H9 (cell line): ENCODE measurements at regions not wholly inside any gene's neighbourhood (a gene's known extent, or its start where the extent isn't known, plus 50 kb on each side); places are given as distances from the start of the nearest gene placed in this dataset.

ENCODE experiments used
- DNase-seq: peaks from one replicate; pipeline ENCODE4 v3.0.0-alpha.2; 2017
- H2AFZ ChIP-seq: one replicate; pipeline ENCODE4 v1.6.1; 2013; ENCODE audit warnings: mild to moderate bottlenecking, low read length, control low read depth, moderate library complexity
- H2AK5ac ChIP-seq: 2 replicates; pipeline ENCODE4 v1.6.1; 2013; ENCODE audit warnings: low read length, control low read depth, mixed read lengths; ENCODE audit not compliant: insufficient read length
- H2BK120ac ChIP-seq: one replicate; pipeline ENCODE4 v1.6.1; 2013; ENCODE audit warnings: low read depth, mild to moderate bottlenecking, low read length, control low read depth, inconsistent platforms; ENCODE audit not compliant: poor library complexity, severe bottlenecking
- H2BK12ac ChIP-seq: 2 replicates; pipeline ENCODE4 v1.6.1; 2013; ENCODE audit warnings: low read length, control low read depth, mixed read lengths, low read depth; ENCODE audit not compliant: insufficient read length
- H2BK15ac ChIP-seq: 2 replicates; pipeline ENCODE4 v1.6.1; 2013; ENCODE audit warnings: low read depth, low read length, control low read depth
- H2BK20ac ChIP-seq: one replicate; pipeline ENCODE4 v1.6.1; 2013; ENCODE audit warnings: low read depth, mild to moderate bottlenecking, low read length, control low read depth, inconsistent platforms; ENCODE audit not compliant: poor library complexity, severe bottlenecking
- H2BK5ac ChIP-seq: 2 replicates; pipeline ENCODE4 v1.6.1; 2013; ENCODE audit warnings: low read length, control low read depth, mixed read lengths; ENCODE audit not compliant: insufficient read length
- H3K14ac ChIP-seq: 2 replicates; pipeline ENCODE4 v1.6.1; 2013; ENCODE audit warnings: low read length, control low read depth; ENCODE audit not compliant: insufficient read depth
- H3K18ac ChIP-seq: 2 replicates; pipeline ENCODE4 v1.6.1; 2013; ENCODE audit warnings: low read depth, mild to moderate bottlenecking, mixed read lengths, low read length, control low read depth; ENCODE audit not compliant: insufficient read length
- H3K23ac ChIP-seq: 2 replicates; pipeline ENCODE4 v1.6.1; 2013; ENCODE audit warnings: low read length, control low read depth, mixed read lengths, low read depth; ENCODE audit not compliant: insufficient read length
- H3K23me2 ChIP-seq: 2 replicates; pipeline ENCODE4 v1.6.1; 2013; ENCODE audit warnings: low read depth, mild to moderate bottlenecking, mixed read lengths, low read length, control low read depth; ENCODE audit not compliant: insufficient read length, poor library complexity, severe bottlenecking
- H3K27ac ChIP-seq: 2 replicates; pipeline ENCODE4 v1.5.1; 2013; ENCODE audit warnings: low read length, control low read depth, mixed read lengths, low read depth; ENCODE audit not compliant: insufficient read length
- H3K27me3 ChIP-seq: 2 replicates; pipeline ENCODE4 v1.6.1; 2013; ENCODE audit warnings: low read length, control low read depth, inconsistent platforms; ENCODE audit not compliant: insufficient read depth
- H3K4ac ChIP-seq: 2 replicates; pipeline ENCODE4 v1.6.1; 2013; ENCODE audit warnings: low read depth, mild to moderate bottlenecking, control low read depth, inconsistent platforms, low read length, moderate library complexity
- H3K4me1 ChIP-seq: 2 replicates; pipeline ENCODE4 v1.6.1; 2013; ENCODE audit warnings: low read length, control low read depth, inconsistent platforms; ENCODE audit not compliant: insufficient read depth
- H3K4me2 ChIP-seq: 2 replicates; pipeline ENCODE4 v1.6.1; 2013; ENCODE audit warnings: low read length, control low read depth, mixed read lengths; ENCODE audit not compliant: insufficient read length, insufficient read depth
- H3K56ac ChIP-seq: 2 replicates; pipeline ENCODE4 v1.6.1; 2013; ENCODE audit warnings: low read depth, mild to moderate bottlenecking, mixed read lengths, low read length, control low read depth; ENCODE audit not compliant: insufficient read length
- H3K79me1 ChIP-seq: 2 replicates; pipeline ENCODE4 v1.6.1; 2013; ENCODE audit warnings: low read depth, mild to moderate bottlenecking, moderate library complexity, low read length, control low read depth, inconsistent platforms; ENCODE audit not compliant: insufficient read depth, poor library complexity, severe bottlenecking
- H3K79me2 ChIP-seq: 2 replicates; pipeline ENCODE4 v1.6.1; 2013; ENCODE audit warnings: low read length, control low read depth, inconsistent platforms; ENCODE audit not compliant: insufficient read depth
- H3K9ac ChIP-seq: 2 replicates; pipeline ENCODE4 v1.6.1; 2013; ENCODE audit warnings: low read length, control low read depth, mixed read lengths; ENCODE audit not compliant: insufficient read length; ENCODE audit errors: extremely low read depth
- H3K9me3 ChIP-seq: one replicate; pipeline ENCODE4 v1.6.1; 2013; ENCODE audit warnings: low read depth, low read length, inconsistent platforms; ENCODE audit not compliant: control insufficient read depth
- H3T11ph ChIP-seq: one replicate; pipeline ENCODE4 v1.6.1; 2013; ENCODE audit warnings: mild to moderate bottlenecking, low read length, control low read depth, inconsistent platforms
- H4K20me1 ChIP-seq: one replicate; pipeline ENCODE4 v1.6.1; 2013; ENCODE audit not compliant: control insufficient read depth, insufficient read length, insufficient read depth
- H4K5ac ChIP-seq: 2 replicates; pipeline ENCODE4 v1.6.1; 2013; ENCODE audit warnings: low read depth, mild to moderate bottlenecking, mixed read lengths, low read length, control low read depth; ENCODE audit not compliant: insufficient read length
- H4K8ac ChIP-seq: replicated peaks from 2 replicates; pipeline ENCODE4 v1.6.1; 2013; ENCODE audit warnings: low read length, control low read depth, mixed read lengths, low read depth; ENCODE audit not compliant: insufficient read length
- H4K91ac ChIP-seq: 2 replicates; pipeline ENCODE4 v1.6.1; 2013; ENCODE audit warnings: low read depth, mild to moderate bottlenecking, moderate library complexity, mixed read lengths, low read length, control low read depth; ENCODE audit not compliant: insufficient read length
- H3K27ac Mint-ChIP-seq, 3 experiments: 2 replicates in 2 of 3; 3 replicates in 1 of 3; pipeline ENCODE4 v1.8.0; 2020 to 2021; ENCODE audit warnings: mixed read lengths in 3 of 3, mild to moderate bottlenecking in 1 of 3, moderate library complexity in 1 of 3
- H3K27me3 Mint-ChIP-seq: 2 replicates; pipeline ENCODE4 v1.8.0; 2021; ENCODE audit warnings: low read depth, mild to moderate bottlenecking, moderate library complexity, mixed read lengths
- H3K36me3 Mint-ChIP-seq, 3 experiments: 2 replicates in 2 of 3; 3 replicates in 1 of 3; pipeline ENCODE4 v1.8.0; 2020 to 2021; ENCODE audit warnings: low read depth in 3 of 3, mixed read lengths in 3 of 3; ENCODE audit not compliant: insufficient read depth in 1 of 3
- H3K4me1 Mint-ChIP-seq, 2 experiments: 2 replicates each; pipeline ENCODE4 v1.8.0; 2020; ENCODE audit warnings: mixed read lengths in 2 of 2
- H3K4me3 Mint-ChIP-seq, 2 experiments: 2 replicates in 1 of 2; 3 replicates in 1 of 2; pipeline ENCODE4 v1.8.0; 2020 to 2021; ENCODE audit warnings: mild to moderate bottlenecking in 2 of 2, mixed read lengths in 2 of 2, moderate library complexity in 1 of 2
- H3K9me3 Mint-ChIP-seq, 2 experiments: 2 replicates in 1 of 2; 3 replicates in 1 of 2; pipeline ENCODE4 v1.8.0; 2020; ENCODE audit warnings: mild to moderate bottlenecking in 2 of 2, mixed read lengths in 2 of 2, moderate library complexity in 1 of 2
- whole genome bisulfite sequencing: extraction: QIAGEN DNeasy Blood & Tissue Kit; methylation state at CpG from one replicate; pipeline ENCODE4 v1.1.7; 2013; ENCODE audit warnings: missing lambda C conversion rate, low lambda C conversion rate, mixed read lengths; ENCODE audit not compliant: insufficient read length; ENCODE audit errors: extremely low coverage; 5-methylcytosine and 5-hydroxymethylcytosine counted together
- TF ChIP-seq, protein P1 (sequence below): fragments of 200-600 bp; sonication (generic); conservative IDR thresholded peaks from 3 replicates; pipeline ENCODE4 v1.8.0; 2021; ENCODE audit warnings: antibody characterized with exemption, mild to moderate bottlenecking

GRCh38 chr4:175871774-175872405 is 59.8 kb upstream of the GPM6A start:
- Histone ChIP-seq H3K4ac (no peak overlapping the region), H3K4me2 (no peak overlapping the region)

More at GRCh38 chr4:175871774-175872405, 59.8 kb upstream of the GPM6A start:
- H3K9me3 ChIP-seq: no peaks in the 10 kb centered on the region
- Mint-ChIP-seq H3K27me3 (no peaks in the 10 kb centered on the region), H3K4me3 (no peak overlapping the region), H3K4me1 (no peaks in the 10 kb centered on the region), H3K9me3 (no peaks in the 10 kb centered on the region; a peak in 1 of 5 replicates), H3K27ac (no peak overlapping the region), H3K36me3 (no peaks in the 10 kb centered on the region)
- no peak overlapping the region for H3K56ac ChIP-seq
- no peaks in the 10 kb centered on the region for H3K79me1 ChIP-seq
- no peak overlapping the region for H3K14ac ChIP-seq
- no peaks in the 10 kb centered on the region for H4K20me1 ChIP-seq
- H2BK120ac ChIP-seq: no peak overlapping the region
- H3K23ac ChIP-seq: no peak overlapping the region
- no peak overlapping the region for H4K5ac ChIP-seq
- H3K9ac ChIP-seq: no peak overlapping the region
- no peak overlapping the region for H2AFZ ChIP-seq
- no peak overlapping the region for H2BK5ac ChIP-seq
- H4K8ac ChIP-seq: no peak overlapping the region
- H2BK20ac ChIP-seq: no peak overlapping the region
- no peak for DNase-seq
- no peaks in the 10 kb centered on the region for H3K79me2 ChIP-seq
- no peak overlapping the region for H2AK5ac ChIP-seq
- no peak overlapping the region for H3K18ac ChIP-seq
- no peak overlapping the region for H3T11ph ChIP-seq
- H3K27me3 ChIP-seq: no peaks in the 10 kb centered on the region
- H2BK15ac ChIP-seq: no peak overlapping the region
- no CpG with 5 or more reads among the region's 2 CpGs for WGBS
- H2BK12ac ChIP-seq: no peak overlapping the region
- no peak overlapping the region for H3K27ac ChIP-seq
- TF ChIP-seq, protein P1, sequence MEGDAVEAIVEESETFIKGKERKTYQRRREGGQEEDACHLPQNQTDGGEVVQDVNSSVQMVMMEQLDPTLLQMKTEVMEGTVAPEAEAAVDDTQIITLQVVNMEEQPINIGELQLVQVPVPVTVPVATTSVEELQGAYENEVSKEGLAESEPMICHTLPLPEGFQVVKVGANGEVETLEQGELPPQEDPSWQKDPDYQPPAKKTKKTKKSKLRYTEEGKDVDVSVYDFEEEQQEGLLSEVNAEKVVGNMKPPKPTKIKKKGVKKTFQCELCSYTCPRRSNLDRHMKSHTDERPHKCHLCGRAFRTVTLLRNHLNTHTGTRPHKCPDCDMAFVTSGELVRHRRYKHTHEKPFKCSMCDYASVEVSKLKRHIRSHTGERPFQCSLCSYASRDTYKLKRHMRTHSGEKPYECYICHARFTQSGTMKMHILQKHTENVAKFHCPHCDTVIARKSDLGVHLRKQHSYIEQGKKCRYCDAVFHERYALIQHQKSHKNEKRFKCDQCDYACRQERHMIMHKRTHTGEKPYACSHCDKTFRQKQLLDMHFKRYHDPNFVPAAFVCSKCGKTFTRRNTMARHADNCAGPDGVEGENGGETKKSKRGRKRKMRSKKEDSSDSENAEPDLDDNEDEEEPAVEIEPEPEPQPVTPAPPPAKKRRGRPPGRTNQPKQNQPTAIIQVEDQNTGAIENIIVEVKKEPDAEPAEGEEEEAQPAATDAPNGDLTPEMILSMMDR: no peak
- no peaks in the 10 kb centered on the region for H3K23me2 ChIP-seq
- no peak overlapping the region for H4K91ac ChIP-seq
- H3K4me1 ChIP-seq: no peaks in the 10 kb centered on the region
